Hepatocyte (in vitro differentiated cells): ENCODE measurements at regions not wholly inside any gene's neighbourhood (a gene's known extent, or its start where the extent isn't known, plus 50 kb on each side); places are given as distances from the start of the nearest gene placed in this dataset.

Experiments
- DNase-seq: peaks from one replicate; pipeline ENCODE4 v3.0.0-alpha.2; 2016; ENCODE audit warnings: low spot score
- H2AFZ ChIP-seq: fragments of 200-600 bp; sonication (generic); 2 replicates; pipeline ENCODE4 v1.6.0; 2016; ENCODE audit warnings: antibody characterized with exemption, mild to moderate bottlenecking
- H3K27ac ChIP-seq: fragments of 200-600 bp; sonication (generic); 2 replicates; pipeline ENCODE4 v1.5.1; 2016; ENCODE audit warnings: mild to moderate bottlenecking
- H3K27me3 ChIP-seq: fragments of 200-600 bp; sonication (generic); 2 replicates; pipeline ENCODE4 v1.6.1; 2016
- H3K36me3 ChIP-seq: fragments of 200-600 bp; sonication (generic); replicated peaks from 2 replicates; pipeline ENCODE4 v1.5.1; 2016; ENCODE audit warnings: low read depth; ENCODE audit not compliant: insufficient read depth
- H3K4me1 ChIP-seq: fragments of 200-600 bp; sonication (generic); 2 replicates; pipeline ENCODE4 v1.5.1; 2016; ENCODE audit warnings: mild to moderate bottlenecking, moderate library complexity; ENCODE audit not compliant: insufficient read depth
- H3K4me2 ChIP-seq: fragments of 200-600 bp; sonication (generic); 2 replicates; pipeline ENCODE4 v1.6.0; 2016
- H3K4me3 ChIP-seq: fragments of 200-600 bp; sonication (generic); 2 replicates; pipeline ENCODE4 v1.5.1; 2016; ENCODE audit warnings: mild to moderate bottlenecking
- H3K79me2 ChIP-seq: fragments of 200-600 bp; sonication (generic); 2 replicates; pipeline ENCODE4 v1.6.0; 2017; ENCODE audit warnings: mild to moderate bottlenecking
- H3K9me2 ChIP-seq: fragments of 200-600 bp; sonication (generic); replicated peaks from 2 replicates; pipeline ENCODE4 v1.6.0; 2017; ENCODE audit warnings: mild to moderate bottlenecking; ENCODE audit not compliant: insufficient read depth
- H3K9me3 ChIP-seq: fragments of 200-600 bp; sonication (generic); 2 replicates; pipeline ENCODE4 v1.5.1; 2016; ENCODE audit warnings: low read depth, mild to moderate bottlenecking
- H4K20me1 ChIP-seq: fragments of 200-600 bp; sonication (generic); 2 replicates; pipeline ENCODE4 v1.6.0; 2016; ENCODE audit warnings: mild to moderate bottlenecking; ENCODE audit not compliant: insufficient read depth, poor library complexity, severe bottlenecking
- CTCF ChIP-seq: fragments of 200-600 bp; sonication (generic); IDR thresholded peaks from 2 replicates; pipeline ENCODE4 v1.5.1; 2016; ENCODE audit warnings: antibody characterized with exemption, mild to moderate bottlenecking; ENCODE audit not compliant: poor library complexity
- EZH2 ChIP-seq: fragments of 200-600 bp; sonication (generic); IDR thresholded peaks from 2 replicates; pipeline ENCODE4 v1.6.1; 2016; ENCODE audit warnings: antibody characterized with exemption, mild to moderate bottlenecking, borderline replicate concordance
- EZH2phosphoT487 ChIP-seq: fragments of 200-600 bp; sonication (generic); IDR thresholded peaks from one replicate; pipeline ENCODE4 v1.6.1; 2018; ENCODE audit warnings: antibody characterized with exemption, mild to moderate bottlenecking, low read depth, moderate library complexity; ENCODE audit not compliant: unreplicated experiment, severe bottlenecking
- WGBS: methylation state at CpG from one replicate; pipeline ENCODE4 v1.1.6; 2016; ENCODE audit warnings: low lambda C conversion rate; ENCODE audit errors: missing lambda C conversion rate; 5-methylcytosine and 5-hydroxymethylcytosine counted together

- WGBS: 90% methylated on average over 11 of the region's 11 CpGs
- TF ChIP-seq EZH2 (no peak), CTCF (no peak), EZH2phosphoT487 (no peak)
- no peaks in the 10 kb centered on the region for H4K20me1 ChIP-seq
- H3K4me2 ChIP-seq: no peak overlapping the region
- H3K4me1 ChIP-seq: no peaks in the 10 kb centered on the region
- no peak overlapping the region for H2AFZ ChIP-seq
- DNase-seq: no peak
- no peak overlapping the region for H3K27ac ChIP-seq
- no peaks in the 10 kb centered on the region for H3K9me3 ChIP-seq
- no peak overlapping the region for H3K4me3 ChIP-seq
- H3K36me3 ChIP-seq: no peaks in the 10 kb centered on the region
- H3K79me2 ChIP-seq: no peaks in the 10 kb centered on the region
- H3K9me2 ChIP-seq: no peaks in the 10 kb centered on the region
- H3K27me3 ChIP-seq: no peaks in the 10 kb centered on the region
Measured at GRCh38 chr2:8421658-8422449, 260.0 kb upstream of the ID2 start.

- H3K4me1 ChIP-seq: no peaks in the 10 kb centered on the region
- WGBS: 96% methylated on average over 4 of the region's 4 CpGs
- H4K20me1 ChIP-seq: no peaks in the 10 kb centered on the region
- no peak for DNase-seq
- no peak for TF ChIP-seq EZH2
- no peak for TF ChIP-seq EZH2phosphoT487
- TF ChIP-seq CTCF: no peak
- no peaks in the 10 kb centered on the region for H3K9me3 ChIP-seq
- H2AFZ ChIP-seq: no peak overlapping the region
- H3K27me3 ChIP-seq: no peaks in the 10 kb centered on the region
- H3K4me3 ChIP-seq: no peak overlapping the region
- H3K27ac ChIP-seq: no peak overlapping the region
- no peaks in the 10 kb centered on the region for H3K36me3 ChIP-seq
- H3K79me2 ChIP-seq: no peaks in the 10 kb centered on the region
- H3K4me2 ChIP-seq: no peak overlapping the region
- no peaks in the 10 kb centered on the region for H3K9me2 ChIP-seq
Measured at GRCh38 chr2:8422450-8422800, 259.4 kb upstream of the ID2 start.

- no peaks in the 10 kb centered on the region for H3K79me2 ChIP-seq
- no peak overlapping the region for H3K27ac ChIP-seq
- no peaks in the 10 kb centered on the region for H3K27me3 ChIP-seq
- H4K20me1 ChIP-seq: no peaks in the 10 kb centered on the region
- H3K36me3 ChIP-seq: no peaks in the 10 kb centered on the region
- H3K9me3 ChIP-seq: no peaks in the 10 kb centered on the region
- no peak overlapping the region for H2AFZ ChIP-seq
- no peak for DNase-seq
- TF ChIP-seq EZH2phosphoT487: no peak
- TF ChIP-seq CTCF: no peak
- no peak for TF ChIP-seq EZH2
- no peak overlapping the region for H3K4me3 ChIP-seq
- 94% methylated on average over 25 of the region's 26 CpGs for WGBS
- H3K9me2 ChIP-seq: no peaks in the 10 kb centered on the region
- no peak overlapping the region for H3K4me2 ChIP-seq
- H3K4me1 ChIP-seq: no peaks in the 10 kb centered on the region
Measured at GRCh38 chr2:8424997-8425900, 256.6 kb upstream of the ID2 start.
